GM12891 (cell line): ENCODE measurements at regions not wholly inside any gene's neighbourhood (a gene's known extent, or its start where the extent isn't known, plus 50 kb on each side); places are given as distances from the start of the nearest gene placed in this dataset.

Experiments
- POLR2A ChIP-seq: IDR thresholded peaks from 2 replicates; pipeline ENCODE4 v1.6.1; 2011; ENCODE audit warnings: low read depth, low read length, control low read depth
- POLR2AphosphoS5 ChIP-seq: IDR thresholded peaks from 2 replicates; pipeline ENCODE4 v1.6.1; 2011; ENCODE audit warnings: low read depth, low read length, control low read depth

DNA sequence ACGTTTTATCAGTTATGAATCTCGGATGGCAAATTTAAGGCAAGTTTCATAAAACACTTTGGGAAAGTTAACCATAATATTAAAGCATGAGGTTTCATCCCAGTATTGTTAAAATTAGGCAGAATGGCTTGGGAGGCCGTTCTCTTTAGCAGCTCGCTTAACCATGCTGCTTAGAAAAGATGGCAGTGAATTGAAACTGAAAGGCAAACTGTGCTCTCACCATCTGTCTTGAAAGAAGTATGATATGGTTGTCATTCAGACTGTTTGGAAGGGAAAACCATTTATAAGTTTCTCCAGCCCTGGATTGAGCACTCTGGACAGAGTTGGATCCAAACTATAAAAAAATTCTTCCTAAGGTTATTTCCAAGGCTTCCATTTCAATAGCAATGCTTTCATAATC lies 332.3 kb upstream of the SUCLG2 start:
- no peak for TF ChIP-seq POLR2A
- TF ChIP-seq POLR2AphosphoS5: no peak
